GM19240 (cell line): ENCODE measurements at regions not wholly inside any gene's neighbourhood (a gene's known extent, or its start where the extent isn't known, plus 50 kb on each side); places are given as distances from the start of the nearest gene placed in this dataset.

ENCODE experiments used
- DNase-seq: peaks from one replicate; pipeline ENCODE4 v3.0.0; 2011; ENCODE audit warnings: low spot score; ENCODE audit not compliant: insufficient read length

GRCh38 chr1:229952670-229953520 lies 114.1 kb upstream of the GALNT2 start:
- DNase-seq, result no peak

- DNase-seq, result no peak
Observed at GRCh38 chr1:229953736-229954326, 113.2 kb upstream of the GALNT2 start.

- no peak for DNase-seq
Observed at GRCh38 chr1:229964281-229964680, 102.8 kb upstream of the GALNT2 start.

GRCh38 chr1:229970714-229971113 lies 96.3 kb upstream of the GALNT2 start:
- DNase-seq, result no peak

- no peak for DNase-seq
Observed at GRCh38 chr1:229971141-229971540, 95.9 kb upstream of the GALNT2 start.

DNA sequence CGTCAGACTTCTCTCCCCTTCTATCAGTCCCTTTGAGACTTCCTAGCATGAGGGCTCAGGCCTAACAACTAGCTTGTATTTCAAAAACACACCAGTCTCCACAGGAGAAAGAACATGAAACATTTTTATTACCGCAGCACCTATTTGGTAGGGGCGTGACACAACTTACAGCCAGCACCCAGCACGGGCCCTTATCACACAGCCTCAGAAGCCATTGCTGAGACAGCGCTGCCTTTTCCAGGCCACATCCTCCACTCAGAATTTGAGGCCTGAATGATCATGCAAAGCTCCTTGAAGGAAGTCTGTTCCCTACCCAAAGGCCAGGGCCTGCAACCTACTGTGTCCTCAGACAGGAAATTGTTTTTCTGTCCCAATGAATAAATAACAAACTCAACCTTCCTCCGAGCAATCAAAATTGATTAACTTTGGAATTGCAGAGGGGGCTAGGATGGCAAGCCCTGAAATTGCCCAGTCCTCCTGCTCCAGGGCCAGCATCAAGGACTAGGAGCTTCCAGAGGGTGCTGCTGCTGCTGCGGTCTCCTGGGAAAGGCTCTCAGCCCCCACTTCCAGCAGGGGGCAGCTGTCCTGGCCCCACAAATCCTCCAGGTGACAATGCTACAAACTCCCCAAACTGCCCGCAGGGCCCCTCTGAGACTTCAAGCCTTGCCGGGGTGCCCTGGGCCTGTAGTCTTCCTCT lies 94.3 kb upstream of the GALNT2 start:
- no peak for DNase-seq

DNA sequence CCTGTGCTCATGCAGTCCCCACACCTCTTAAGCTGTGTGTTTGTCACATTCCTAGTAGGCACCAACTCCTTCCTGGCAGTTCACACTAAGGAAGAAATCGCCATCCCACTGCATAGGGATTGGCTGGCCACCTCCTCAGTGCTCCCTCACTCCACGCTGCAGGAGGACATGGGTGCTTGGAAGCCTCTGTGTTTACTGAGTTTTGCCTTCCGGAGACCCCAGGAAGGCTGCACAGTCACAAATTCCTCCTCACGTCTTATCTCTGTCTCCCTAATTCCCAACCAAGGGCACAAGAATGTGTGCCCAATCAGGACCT lies 93.8 kb upstream of the GALNT2 start:
- no peak for DNase-seq

DNA sequence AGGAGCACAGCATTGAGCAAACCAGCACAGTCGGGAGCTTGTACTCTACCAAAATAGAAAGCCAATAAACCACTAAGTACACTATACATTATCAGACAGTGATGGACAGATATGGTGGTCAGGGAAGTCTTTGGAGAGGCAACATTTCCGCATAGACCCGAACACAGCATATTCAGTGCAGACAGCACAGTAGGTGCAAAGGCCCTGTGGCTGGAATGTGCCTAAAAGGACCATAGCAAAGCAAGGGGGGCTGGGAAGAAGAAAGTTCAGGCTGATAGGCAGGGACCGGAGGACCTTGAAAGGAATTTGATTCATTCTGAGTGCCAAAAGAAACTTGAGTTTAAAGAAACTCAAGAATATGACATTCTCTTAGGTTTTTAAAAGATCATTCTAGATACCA lies 92.0 kb upstream of the GALNT2 start:
- no peak for DNase-seq

DNA sequence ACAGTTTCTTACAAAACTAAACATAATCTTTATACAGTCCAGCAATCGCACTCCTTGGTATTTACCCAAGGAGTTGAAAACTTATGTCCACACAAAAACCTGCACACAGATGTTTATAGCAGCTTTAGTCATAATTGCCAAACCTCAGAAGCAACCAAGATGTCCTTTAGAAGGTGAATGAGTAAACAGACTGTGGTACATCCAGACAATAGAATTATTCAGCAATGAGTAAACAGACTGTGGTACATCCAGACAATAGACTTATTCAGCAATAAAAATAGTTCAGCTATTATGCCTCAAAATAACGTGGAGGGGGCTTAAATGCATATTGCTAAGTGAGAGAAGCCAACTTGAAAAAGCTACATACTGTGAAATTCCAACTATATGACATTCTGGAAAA lies 87.0 kb upstream of the GALNT2 start:
- DNase-seq, result no peak

DNA sequence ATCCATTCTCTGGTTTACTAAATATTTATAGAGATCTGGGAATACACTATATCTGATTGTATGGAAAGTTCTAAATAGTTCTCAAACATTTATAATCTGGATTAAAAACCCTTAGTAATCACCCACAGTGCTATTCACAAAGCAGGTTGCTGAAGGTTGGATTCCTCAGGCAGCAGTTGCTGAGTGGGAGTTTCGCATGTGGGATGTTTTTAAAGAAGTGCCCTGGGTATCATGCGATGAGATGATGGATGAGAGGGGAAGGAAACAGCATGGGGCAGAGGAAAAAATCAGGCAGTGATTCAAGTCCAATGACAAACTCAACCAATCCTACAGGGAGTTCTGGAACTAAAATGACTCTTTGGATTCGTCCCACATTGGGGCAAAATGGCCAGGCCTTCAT lies 85.3 kb upstream of the GALNT2 start:
- DNase-seq, result no peak

- no peak for DNase-seq
Observed at GRCh38 chr1:229984310-229984991, 82.6 kb upstream of the GALNT2 start.

- no peak for DNase-seq
Observed at GRCh38 chr1:229984992-229985612, 81.9 kb upstream of the GALNT2 start.

DNA sequence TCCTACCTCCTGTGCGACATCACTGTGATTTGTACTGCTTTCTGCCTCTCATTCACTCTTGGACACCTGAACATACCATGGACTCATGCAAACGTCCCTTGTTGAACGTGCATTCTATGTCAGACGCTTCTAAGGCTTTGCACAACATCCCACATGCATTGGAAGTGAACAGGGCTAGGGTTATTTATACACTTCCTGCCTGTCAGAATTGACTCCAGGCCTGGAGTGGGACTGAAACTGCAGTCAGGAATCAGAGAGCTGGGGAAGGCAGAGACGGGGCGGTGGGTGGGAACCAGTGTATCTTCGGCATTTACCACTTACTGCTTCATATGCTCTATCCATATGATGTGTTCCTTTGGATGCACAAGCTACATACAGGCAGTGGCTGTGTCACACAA lies 81.4 kb upstream of the GALNT2 start:
- DNase-seq, result no peak

- DNase-seq, result no peak
Observed at GRCh38 chr1:229986737-229987337, 80.2 kb upstream of the GALNT2 start.

- no peak for DNase-seq
Observed at GRCh38 chr1:229987953-229988352, 79.1 kb upstream of the GALNT2 start.

- no peak for DNase-seq
Observed at GRCh38 chr1:229988534-229988933, 78.5 kb upstream of the GALNT2 start.

DNA sequence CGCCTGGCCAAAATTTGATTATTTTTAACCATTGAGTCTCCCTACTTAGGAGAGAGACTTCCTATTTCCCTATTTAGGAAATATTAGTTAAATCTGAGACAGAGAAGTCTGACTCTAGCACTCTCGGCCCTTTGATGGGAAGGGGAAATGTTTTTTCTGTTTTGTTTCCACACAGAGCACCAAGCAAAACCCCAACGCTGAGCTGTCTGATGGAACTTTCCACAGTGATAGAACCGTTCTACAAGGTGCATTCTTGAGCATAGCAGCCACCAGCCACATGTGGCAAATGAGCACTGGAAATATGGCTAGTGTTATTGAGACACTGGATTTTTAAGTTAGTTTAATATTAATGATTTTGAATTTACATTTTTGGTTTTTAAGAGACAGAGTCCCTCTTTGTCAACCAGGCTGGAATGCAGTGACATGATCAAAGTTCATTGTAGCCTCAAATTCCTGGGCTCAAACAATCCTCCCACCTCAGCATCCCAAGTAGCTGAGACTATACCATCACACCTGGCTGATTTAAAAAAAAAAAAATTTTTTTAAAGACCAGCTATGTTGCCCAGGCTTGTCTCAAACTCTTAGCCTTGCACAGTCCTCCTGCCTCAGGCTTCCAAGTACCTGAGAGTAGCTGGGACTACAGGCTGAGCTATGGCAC lies 77.3 kb upstream of the GALNT2 start:
- DNase-seq, result no peak

DNA sequence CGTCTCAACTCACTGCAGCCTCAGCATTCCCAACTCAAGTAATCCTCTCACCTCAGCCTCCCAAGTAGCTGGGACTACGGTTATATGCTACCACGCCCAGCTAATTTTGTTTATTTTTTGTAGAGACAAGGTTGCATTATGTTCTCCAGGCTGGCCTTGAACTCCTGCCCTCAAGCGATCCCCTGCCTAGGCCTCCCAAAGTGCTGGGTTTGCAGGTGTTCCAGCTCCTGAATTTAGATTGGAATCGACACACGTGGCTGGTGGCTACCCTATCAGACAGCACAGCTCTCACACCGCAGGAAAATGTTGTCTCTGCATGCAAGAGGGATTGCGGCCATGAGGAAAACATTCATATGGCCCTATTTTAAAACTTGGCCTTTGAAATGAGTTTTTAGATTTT lies 76.7 kb upstream of the GALNT2 start:
- DNase-seq, result no peak

DNA sequence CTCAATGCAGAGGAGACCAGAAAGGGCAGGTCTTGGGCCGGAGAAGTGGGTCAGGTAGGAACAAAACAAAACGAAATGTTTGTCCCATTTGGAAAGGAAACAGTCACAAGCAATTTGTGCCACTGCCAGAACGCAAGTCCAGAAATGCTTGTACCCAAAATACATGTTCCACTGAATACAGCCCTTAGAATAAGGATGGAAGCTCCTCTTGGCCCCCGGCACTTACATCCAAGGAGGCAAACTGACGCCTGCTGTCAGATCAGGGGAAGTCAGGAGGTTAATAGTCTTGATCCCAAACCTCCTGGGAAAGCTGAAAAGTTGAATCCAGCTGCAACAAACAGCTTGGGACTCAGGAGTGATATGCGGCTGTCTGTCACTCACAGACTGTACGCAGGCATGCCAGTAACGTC lies 75.9 kb upstream of the GALNT2 start:
- no peak for DNase-seq

DNA sequence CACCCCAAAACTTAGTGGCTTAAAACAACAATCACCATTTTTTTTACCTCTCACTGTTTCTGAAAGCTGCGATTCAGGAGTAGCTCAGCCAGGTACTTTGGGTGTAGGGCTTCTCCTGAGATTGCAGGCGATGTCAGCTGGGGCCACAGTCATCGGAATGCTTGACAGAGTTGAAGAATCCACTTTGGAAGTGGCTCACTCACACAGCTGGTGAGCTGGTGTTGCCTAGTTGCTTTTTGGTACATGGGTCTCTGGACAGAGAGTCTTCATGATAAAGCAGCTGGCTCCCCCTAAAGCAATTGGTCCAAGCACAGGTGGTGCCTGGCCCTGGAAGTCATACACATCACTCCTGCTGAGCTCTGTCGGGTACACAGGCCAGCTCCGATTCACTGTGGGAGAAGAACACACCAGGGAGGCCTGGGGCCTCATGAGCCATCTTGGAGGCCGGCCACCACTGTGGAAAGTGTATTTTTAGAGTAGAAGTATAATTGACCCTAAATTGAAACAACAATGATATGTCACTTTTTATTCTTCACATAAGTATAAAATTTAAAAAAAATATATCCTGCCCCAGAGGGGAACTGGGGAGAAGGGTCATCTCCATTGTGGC lies 75.2 kb upstream of the GALNT2 start:
- DNase-seq, result no peak
